Trophoblast cell (in vitro differentiated cells and primary cell): ENCODE measurements at regions not wholly inside any gene's neighbourhood (a gene's known extent, or its start where the extent isn't known, plus 50 kb on each side); places are given as distances from the start of the nearest gene placed in this dataset.
"Not testable (repeated sequence)": the region's sequence is repeated elsewhere in the genome, so short reads cannot be mapped to it uniquely, and the experiment has no call there.

Experiments
- DNase-seq, 2 donors: peaks; one replicate each; pipeline ENCODE4 v3.0.0-alpha.2; 2016
- H2AFZ ChIP-seq: 2 replicates; pipeline ENCODE4 v1.6.1; 2013; ENCODE audit warnings: low read length, moderate library complexity, mild to moderate bottlenecking; ENCODE audit not compliant: insufficient read depth, poor library complexity
- H2AK5ac ChIP-seq: 2 replicates; pipeline ENCODE4 v1.6.1; 2013; ENCODE audit warnings: mild to moderate bottlenecking, low read length
- H2BK120ac ChIP-seq: 2 replicates; pipeline ENCODE4 v1.6.1; 2013; ENCODE audit warnings: low read length, mild to moderate bottlenecking, moderate library complexity; ENCODE audit not compliant: insufficient read depth, poor library complexity
- H2BK12ac ChIP-seq: 2 replicates; pipeline ENCODE4 v1.6.1; 2013; ENCODE audit warnings: mild to moderate bottlenecking, low read length, moderate library complexity
- H2BK5ac ChIP-seq: 2 replicates; pipeline ENCODE4 v1.6.1; 2013; ENCODE audit warnings: low read length, low read depth, moderate library complexity, mild to moderate bottlenecking; ENCODE audit not compliant: poor library complexity
- H3K14ac ChIP-seq: 2 replicates; pipeline ENCODE4 v1.6.1; 2013; ENCODE audit warnings: mild to moderate bottlenecking, low read length
- H3K18ac ChIP-seq: 2 replicates; pipeline ENCODE4 v1.6.1; 2013; ENCODE audit warnings: mild to moderate bottlenecking, low read length
- H3K23ac ChIP-seq: 2 replicates; pipeline ENCODE4 v1.6.1; 2013; ENCODE audit warnings: low read length
- H3K27ac ChIP-seq: 2 replicates; pipeline ENCODE4 v1.5.1; 2013; ENCODE audit warnings: low read depth, mild to moderate bottlenecking, inconsistent platforms, low read length, moderate library complexity
- H3K27me3 ChIP-seq: 2 replicates; pipeline ENCODE4 v1.6.1; 2013; ENCODE audit warnings: inconsistent platforms, mild to moderate bottlenecking, low read length, moderate library complexity; ENCODE audit not compliant: insufficient read depth
- H3K36me3 ChIP-seq, 2 experiments: 1 replicate in 1 of 2; 2 replicates in 1 of 2; pipeline ENCODE4 v1.6.1; 2013; ENCODE audit warnings: low read length in 2 of 2, mild to moderate bottlenecking in 2 of 2, moderate library complexity in 1 of 2; ENCODE audit not compliant: insufficient read depth in 2 of 2, control insufficient read depth in 1 of 2
- H3K4ac ChIP-seq: 2 replicates; pipeline ENCODE4 v1.6.1; 2013; ENCODE audit warnings: low read depth, mild to moderate bottlenecking, low read length, moderate library complexity
- H3K4me1 ChIP-seq, 2 experiments: 1 replicate in 1 of 2; 2 replicates in 1 of 2; pipeline ENCODE4 v1.6.1; 2013; ENCODE audit warnings: low read length in 2 of 2, mild to moderate bottlenecking in 2 of 2, moderate library complexity in 1 of 2; ENCODE audit not compliant: insufficient read depth in 2 of 2, control insufficient read depth in 1 of 2
- H3K4me2 ChIP-seq: 2 replicates; pipeline ENCODE4 v1.6.1; 2013; ENCODE audit warnings: inconsistent platforms, mild to moderate bottlenecking, low read length, moderate library complexity
- H3K4me3 ChIP-seq: 2 replicates; pipeline ENCODE4 v1.5.1; 2013; ENCODE audit warnings: mild to moderate bottlenecking, low read depth, low read length, inconsistent platforms
- H3K79me1 ChIP-seq: one replicate; pipeline ENCODE4 v1.6.1; 2013; ENCODE audit warnings: low read length
- H3K79me2 ChIP-seq: 2 replicates; pipeline ENCODE4 v1.6.1; 2013; ENCODE audit warnings: low read length, mild to moderate bottlenecking; ENCODE audit not compliant: control insufficient read depth, insufficient read depth, poor library complexity
- H3K9ac ChIP-seq: 2 replicates; pipeline ENCODE4 v1.6.1; 2013; ENCODE audit warnings: mild to moderate bottlenecking, low read length
- H3K9me3 ChIP-seq: 2 replicates; pipeline ENCODE4 v1.6.1; 2013; ENCODE audit warnings: low read depth, mild to moderate bottlenecking, control low read depth, inconsistent platforms, low read length; ENCODE audit not compliant: insufficient read depth
- H4K12ac ChIP-seq: 2 replicates; pipeline ENCODE4 v1.6.1; 2013; ENCODE audit warnings: low read depth, mild to moderate bottlenecking, low read length, moderate library complexity
- H4K8ac ChIP-seq: 2 replicates; pipeline ENCODE4 v1.6.1; 2013; ENCODE audit warnings: low read depth, mild to moderate bottlenecking, low read length, moderate library complexity
- H4K91ac ChIP-seq: one replicate; pipeline ENCODE4 v1.6.1; 2013; ENCODE audit warnings: low read depth, mild to moderate bottlenecking, low read length, moderate library complexity
- WGBS: extraction: QIAGEN DNeasy Blood & Tissue Kit; methylation state at CpG from one replicate; pipeline ENCODE4 v1.1.7; 2013; ENCODE audit warnings: missing lambda C conversion rate; ENCODE audit not compliant: insufficient read length, insufficient coverage; ENCODE audit errors: extremely low coverage; 5-methylcytosine and 5-hydroxymethylcytosine counted together

GRCh38 chr5:10106806-10107205 lies 142.9 kb downstream of the ATPSCKMT start:
- no peak overlapping the region for H3K4ac ChIP-seq
- H3K9me3 ChIP-seq, result no peaks in the 10 kb centered on the region
- H3K27ac ChIP-seq, result no peak overlapping the region
- no peaks in the 10 kb centered on the region for H3K36me3 ChIP-seq
- H2AFZ ChIP-seq, result no peak overlapping the region
- no peak overlapping the region for H3K18ac ChIP-seq
- H3K79me2 ChIP-seq, result no peaks in the 10 kb centered on the region
- H4K91ac ChIP-seq, result no peak overlapping the region
- H3K14ac ChIP-seq, result no peak overlapping the region
- H3K4me3 ChIP-seq, result no peak overlapping the region
- H3K79me1 ChIP-seq, result no peaks in the 10 kb centered on the region
- H4K8ac ChIP-seq, result no peak overlapping the region
- H2BK5ac ChIP-seq, result no peak overlapping the region
- H3K4me2 ChIP-seq, result no peak overlapping the region
- H3K23ac ChIP-seq, result no peak overlapping the region
- H2BK12ac ChIP-seq, result no peak overlapping the region
- H3K27me3 ChIP-seq, result no peaks in the 10 kb centered on the region
- DNase-seq, result peak; percentile 11 to 66
- H2AK5ac ChIP-seq, result no peak overlapping the region
- H3K9ac ChIP-seq, result no peak overlapping the region
- H3K4me1 ChIP-seq, result no peaks in the 10 kb centered on the region
- H2BK120ac ChIP-seq, result no peak overlapping the region
- no CpG with 5 or more reads among the region's 1 CpG for WGBS
- H4K12ac ChIP-seq, result no peak overlapping the region

DNA sequence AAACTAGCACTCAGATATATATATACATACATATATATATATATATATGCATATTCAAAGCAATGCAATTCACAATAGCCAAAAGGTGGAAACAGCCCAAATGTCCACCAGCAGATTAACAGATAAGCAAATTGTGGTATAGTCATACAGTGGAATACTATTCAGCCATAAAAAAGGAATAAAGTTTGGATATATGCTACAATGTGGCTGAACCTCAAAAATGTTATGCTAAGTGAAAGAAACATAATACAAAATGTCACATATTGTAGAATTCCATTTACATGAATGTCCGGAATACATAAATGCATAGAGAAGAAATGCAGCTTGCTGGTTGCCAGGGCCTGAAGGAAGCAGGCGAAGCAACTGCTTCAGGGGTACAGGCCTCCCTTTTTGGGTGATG lies 143.4 kb downstream of the ATPSCKMT start:
- Histone ChIP-seq H3K36me3 (no peaks in the 10 kb centered on the region), H4K8ac (no peak overlapping the region), H3K4me3 (no peak overlapping the region), H3K4me1 (no peaks in the 10 kb centered on the region), H2AK5ac (no peak overlapping the region), H2BK120ac (no peak overlapping the region), H4K12ac (no peak overlapping the region), H3K18ac (no peak overlapping the region), H3K14ac (no peak overlapping the region), H3K79me2 (no peaks in the 10 kb centered on the region), H3K27ac (no peak overlapping the region), H3K4me2 (no peak overlapping the region), H3K9ac (no peak overlapping the region), H3K4ac (no peak overlapping the region), H2BK12ac (no peak overlapping the region), H2BK5ac (no peak overlapping the region), H3K9me3 (no peaks in the 10 kb centered on the region), H3K79me1 (no peaks in the 10 kb centered on the region), H3K27me3 (no peaks in the 10 kb centered on the region), H2AFZ (no peak overlapping the region), H3K23ac (no peak overlapping the region), H4K91ac (no peak overlapping the region)
- no peak for DNase-seq
- no CpG with 5 or more reads among the region's 2 CpGs for WGBS

DNA sequence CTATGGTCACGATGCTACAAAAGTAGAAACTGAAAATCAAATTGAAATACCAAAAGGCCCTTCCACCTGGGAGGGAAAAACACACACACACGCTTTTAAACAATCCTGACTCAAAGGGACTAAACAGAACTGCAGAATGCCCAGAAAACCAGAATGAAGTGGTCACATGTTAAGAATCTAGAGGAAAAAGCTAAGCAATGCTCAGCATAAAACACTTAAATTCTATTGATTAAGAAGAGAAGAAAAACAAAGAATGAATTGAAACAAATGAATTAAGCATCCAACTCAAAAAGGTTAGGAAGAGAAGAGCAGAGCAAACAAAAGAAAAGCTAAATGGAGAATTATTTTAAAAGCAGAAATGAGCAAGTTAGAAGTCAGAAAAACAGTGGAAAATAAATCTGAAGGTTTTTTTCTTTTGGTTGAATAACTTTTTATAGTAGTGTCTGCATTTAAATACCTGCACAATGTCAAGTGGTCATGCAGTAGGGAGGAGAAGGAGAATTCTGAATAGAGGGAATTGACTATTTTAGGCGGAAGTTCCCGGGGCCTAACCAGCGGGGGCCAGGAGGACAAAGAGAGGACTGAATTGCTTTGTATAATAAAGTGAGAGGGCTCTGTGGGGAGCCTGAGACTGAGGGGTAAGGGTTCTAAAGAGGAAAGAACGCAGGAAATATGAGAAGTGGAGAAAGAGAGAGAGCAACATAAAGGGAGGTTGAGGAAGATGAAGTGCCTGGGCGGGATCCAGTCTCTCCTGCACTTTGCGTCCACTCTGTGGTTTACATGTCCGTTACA lies 146.8 kb downstream of the ATPSCKMT start:
- H3K9me3 ChIP-seq, result no peaks in the 10 kb centered on the region
- H4K8ac ChIP-seq, result no peak overlapping the region
- no peaks in the 10 kb centered on the region for H3K36me3 ChIP-seq
- no peak overlapping the region for H4K91ac ChIP-seq
- no peak overlapping the region for H3K9ac ChIP-seq
- no peak overlapping the region for H3K4ac ChIP-seq
- no peaks in the 10 kb centered on the region for H3K79me1 ChIP-seq
- no CpG with 5 or more reads among the region's 9 CpGs for WGBS
- H3K23ac ChIP-seq, result no peak overlapping the region
- H2BK5ac ChIP-seq, result no peak overlapping the region
- no peak overlapping the region for H3K18ac ChIP-seq
- H2AK5ac ChIP-seq, result no peak overlapping the region
- no peak overlapping the region for H3K4me2 ChIP-seq
- H2AFZ ChIP-seq, result no peak overlapping the region
- no peak overlapping the region for H2BK120ac ChIP-seq
- no peak overlapping the region for H3K14ac ChIP-seq
- H3K4me3 ChIP-seq, result no peak overlapping the region
- no peaks in the 10 kb centered on the region for H3K4me1 ChIP-seq
- no peak for DNase-seq
- no peaks in the 10 kb centered on the region for H3K79me2 ChIP-seq
- no peak overlapping the region for H2BK12ac ChIP-seq
- H3K27ac ChIP-seq, result no peak overlapping the region
- no peaks in the 10 kb centered on the region for H3K27me3 ChIP-seq
- H4K12ac ChIP-seq, result no peak overlapping the region

DNA sequence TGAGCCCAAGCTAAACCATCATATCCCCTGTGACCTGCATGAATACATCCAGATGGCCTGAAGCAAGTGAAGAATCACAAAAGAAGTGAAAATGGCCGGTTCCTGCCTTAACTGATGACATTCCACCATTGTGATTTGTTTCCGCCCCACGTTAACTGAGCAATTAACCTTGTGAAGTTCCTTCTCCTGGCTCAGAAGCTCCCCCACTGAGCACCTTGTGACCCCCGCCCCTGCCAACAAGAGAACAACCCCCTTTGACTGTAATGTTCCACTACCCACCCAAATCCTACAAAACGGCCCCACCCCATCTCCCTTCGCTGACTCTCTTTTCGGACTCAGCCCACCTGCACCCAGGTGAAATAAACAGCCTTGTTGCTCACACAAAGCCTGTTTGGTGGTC lies 147.5 kb downstream of the ATPSCKMT start:
- not testable (repeated sequence) for DNase-seq, H3K79me2 ChIP-seq, H3K4me3 ChIP-seq, H3K4ac ChIP-seq, H3K27ac ChIP-seq, H3K36me3 ChIP-seq, H2AK5ac ChIP-seq, H2BK120ac ChIP-seq, H3K23ac ChIP-seq, H4K8ac ChIP-seq, H2AFZ ChIP-seq, H3K27me3 ChIP-seq, H3K9ac ChIP-seq, H3K14ac ChIP-seq, H3K79me1 ChIP-seq, H3K9me3 ChIP-seq, H3K4me1 ChIP-seq, H3K18ac ChIP-seq, H4K12ac ChIP-seq, H2BK5ac ChIP-seq, H2BK12ac ChIP-seq, H4K91ac ChIP-seq, H3K4me2 ChIP-seq
- no CpG with 5 or more reads among the region's 7 CpGs for WGBS
